ENCODE measurements at regions not wholly inside any gene's neighbourhood (a gene's known extent, or its start where the extent isn't known, plus 50 kb on each side); places are given as distances from the start of the nearest gene placed in this dataset.
A peak's percentile ranks its signal among the peaks of the same experiment; 100 is the strongest.

- no peak overlapping the region for H3K4me3 ChIP-seq (ENCODE audit: low read depth, low read length)
- H3K36me3 ChIP-seq (ENCODE audit: control insufficient read depth, insufficient read depth, low read length): no peaks in the 10 kb centered on the region
- FAIRE-seq: no peak
- no peak for DNase-seq (ENCODE audit: low read depth)
- TF ChIP-seq, protein P1, sequence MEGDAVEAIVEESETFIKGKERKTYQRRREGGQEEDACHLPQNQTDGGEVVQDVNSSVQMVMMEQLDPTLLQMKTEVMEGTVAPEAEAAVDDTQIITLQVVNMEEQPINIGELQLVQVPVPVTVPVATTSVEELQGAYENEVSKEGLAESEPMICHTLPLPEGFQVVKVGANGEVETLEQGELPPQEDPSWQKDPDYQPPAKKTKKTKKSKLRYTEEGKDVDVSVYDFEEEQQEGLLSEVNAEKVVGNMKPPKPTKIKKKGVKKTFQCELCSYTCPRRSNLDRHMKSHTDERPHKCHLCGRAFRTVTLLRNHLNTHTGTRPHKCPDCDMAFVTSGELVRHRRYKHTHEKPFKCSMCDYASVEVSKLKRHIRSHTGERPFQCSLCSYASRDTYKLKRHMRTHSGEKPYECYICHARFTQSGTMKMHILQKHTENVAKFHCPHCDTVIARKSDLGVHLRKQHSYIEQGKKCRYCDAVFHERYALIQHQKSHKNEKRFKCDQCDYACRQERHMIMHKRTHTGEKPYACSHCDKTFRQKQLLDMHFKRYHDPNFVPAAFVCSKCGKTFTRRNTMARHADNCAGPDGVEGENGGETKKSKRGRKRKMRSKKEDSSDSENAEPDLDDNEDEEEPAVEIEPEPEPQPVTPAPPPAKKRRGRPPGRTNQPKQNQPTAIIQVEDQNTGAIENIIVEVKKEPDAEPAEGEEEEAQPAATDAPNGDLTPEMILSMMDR (IDR thresholded peaks at IDR 0.05; ENCODE audit: insufficient read depth, low read length, severe bottlenecking): no peak
- no peaks in the 10 kb centered on the region for H3K27me3 ChIP-seq (ENCODE audit: control insufficient read depth, insufficient read depth, low read length)
Measured at GRCh38 chr2:237222601-237223041, 136.9 kb downstream of the COPS8 start.

DNA sequence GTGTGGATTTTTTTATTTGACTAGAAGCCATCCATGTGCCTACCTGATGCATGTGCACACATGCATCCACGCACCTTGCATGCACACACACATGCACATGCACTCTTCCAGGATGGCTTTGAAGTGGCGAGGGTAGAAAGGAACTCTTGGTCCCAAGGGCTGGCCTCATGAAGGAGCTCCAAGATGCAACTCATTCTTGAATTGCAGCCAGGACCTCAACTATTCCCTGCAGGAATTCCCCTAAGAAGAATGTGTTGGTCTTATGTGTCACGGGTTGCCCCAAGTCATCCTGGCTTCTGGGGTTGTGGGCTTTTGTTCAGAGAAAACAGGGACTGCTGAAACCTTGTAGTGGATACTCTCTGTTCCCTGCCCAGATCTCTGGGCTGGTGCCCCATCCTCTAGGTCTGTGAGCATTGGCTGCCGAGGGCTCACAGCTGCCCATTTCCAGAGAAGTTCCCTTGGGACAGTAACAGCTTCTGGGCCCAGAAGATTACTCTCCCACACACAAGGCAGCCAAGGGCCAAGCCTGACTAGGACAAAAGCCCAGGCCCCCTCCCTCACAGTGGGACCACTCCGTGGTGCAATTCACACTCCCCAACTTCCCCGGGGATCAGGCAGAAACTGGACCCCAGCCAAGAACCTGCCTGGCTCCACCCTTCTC lies 137.6 kb downstream of the COPS8 start:
- FAIRE-seq (no peak), DNase-seq (ENCODE audit: low read depth) (peak; percentile 76)
- no peaks in the 10 kb centered on the region for H3K36me3 ChIP-seq (ENCODE audit: control insufficient read depth, insufficient read depth, low read length)
- H3K4me3 ChIP-seq (ENCODE audit: low read depth, low read length): no peak overlapping the region
- TF ChIP-seq, protein P1 (IDR thresholded peaks at IDR 0.05; ENCODE audit: insufficient read depth, low read length, severe bottlenecking): no peak
- H3K27me3 ChIP-seq (ENCODE audit: control insufficient read depth, insufficient read depth, low read length): no peaks in the 10 kb centered on the region

DNA sequence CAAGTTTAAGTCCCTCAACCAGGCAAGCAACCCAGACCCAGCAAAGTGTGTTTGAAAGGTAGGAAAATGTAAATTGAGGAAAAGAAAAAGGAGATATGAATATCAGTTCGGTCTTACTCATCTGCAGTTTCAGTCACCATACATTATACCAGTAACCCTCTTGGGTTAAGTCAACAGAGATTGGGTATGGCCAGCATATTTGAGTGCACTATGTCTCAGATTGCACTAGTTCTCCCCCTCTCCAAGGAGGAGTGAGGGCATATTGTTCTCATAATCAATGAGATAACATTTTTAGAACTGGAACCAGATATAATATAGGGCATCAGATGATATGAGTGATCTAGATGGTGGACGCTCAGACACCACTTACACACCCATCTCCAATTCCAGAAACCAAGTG lies 141.5 kb downstream of the COPS8 start:
- no peak for FAIRE-seq
- TF ChIP-seq, protein P1 (IDR thresholded peaks at IDR 0.05; ENCODE audit: insufficient read depth, low read length, severe bottlenecking): no peak
- DNase-seq (ENCODE audit: low read depth): no peak
- no peak overlapping the region for H3K4me3 ChIP-seq (ENCODE audit: low read depth, low read length)
- H3K36me3 ChIP-seq (ENCODE audit: control insufficient read depth, insufficient read depth, low read length): no peaks in the 10 kb centered on the region
- peaks cover 5% of the 10 kb centered on the region for H3K27me3 ChIP-seq (ENCODE audit: control insufficient read depth, insufficient read depth, low read length)

- FAIRE-seq (peak; percentile 76), DNase-seq (ENCODE audit: low read depth) (peak; percentile 89)
- H3K27me3 ChIP-seq (ENCODE audit: control insufficient read depth, insufficient read depth, low read length): peaks cover 5% of the 10 kb centered on the region
- TF ChIP-seq, protein P1 (IDR thresholded peaks at IDR 0.05; ENCODE audit: insufficient read depth, low read length, severe bottlenecking): no peak
- no peaks in the 10 kb centered on the region for H3K36me3 ChIP-seq (ENCODE audit: control insufficient read depth, insufficient read depth, low read length)
- no peak overlapping the region for H3K4me3 ChIP-seq (ENCODE audit: low read depth, low read length)
Measured at GRCh38 chr2:237227592-237228280, 142.0 kb downstream of the COPS8 start.

- Histone ChIP-seq H3K27me3 (ENCODE audit: control insufficient read depth, insufficient read depth, low read length) (peaks cover 5% of the 10 kb centered on the region), H3K36me3 (ENCODE audit: control insufficient read depth, insufficient read depth, low read length) (no peaks in the 10 kb centered on the region), H3K4me3 (ENCODE audit: low read depth, low read length) (no peak overlapping the region)
- TF ChIP-seq, protein P1 (IDR thresholded peaks at IDR 0.05; ENCODE audit: insufficient read depth, low read length, severe bottlenecking): no peak
- DNase-seq (ENCODE audit: low read depth) (no peak), FAIRE-seq (no peak)
Measured at GRCh38 chr2:237228281-237228625, 142.6 kb downstream of the COPS8 start.
